ENCODE measurements at regions not wholly inside any gene's neighbourhood (a gene's known extent, or its start where the extent isn't known, plus 50 kb on each side); places are given as distances from the start of the nearest gene placed in this dataset.

GRCh38 chrX:33840176-33840575, 291.9 kb downstream of the FAM47A start:
- no CpG with 5 or more reads among the region's 1 CpG for WGBS, 2 experiments (ENCODE audit: extremely low coverage in 2 of 2, insufficient read length in 1 of 2)
- no TSS peak for BruUV-seq (replicated peaks)
- no peaks in the 10 kb centered on the region for H3K9me1 ChIP-seq (ENCODE audit: insufficient read depth, low read length)
- H3K9me3 ChIP-seq (ENCODE audit: control insufficient read depth, insufficient read depth, low read length) = no peaks in the 10 kb centered on the region
- H3K14ac ChIP-seq (replicated peaks; ENCODE audit: low read depth, low read length) = no peak overlapping the region
- H2BK20ac ChIP-seq (ENCODE audit: low read depth, low read length) = no peak overlapping the region
- H2AK5ac ChIP-seq (ENCODE audit: low read depth, low read length) = no peak overlapping the region
- no peak overlapping the region for H3K4me2 ChIP-seq (ENCODE audit: low read depth, low read length)
- TF ChIP-seq MXI1 (IDR thresholded peaks at IDR 0.05; ENCODE audit: borderline replicate concordance, low read depth, low read length) = no peak
- TF ChIP-seq ELK1 (IDR thresholded peaks at IDR 0.05; ENCODE audit: borderline replicate concordance, low read depth, low read length) = no peak
- no peak for TF ChIP-seq CHD1 (IDR thresholded peaks at IDR 0.05; ENCODE audit: low read depth, low read length)
- TF ChIP-seq RAD21 (IDR thresholded peaks at IDR 0.05; ENCODE audit: low read length) = no peak
- TF ChIP-seq POLR2A (IDR thresholded peaks at IDR 0.05; ENCODE audit: low read depth, low read length) = no peak
- no peak for TF ChIP-seq RCOR1 (IDR thresholded peaks at IDR 0.05; ENCODE audit: insufficient replicate concordance, low read length)
- TF ChIP-seq CTCF (conservative IDR thresholded peaks at IDR 0.05; ENCODE audit: low read depth, low read length) = no peak
- TF ChIP-seq SMC3 (IDR thresholded peaks at IDR 0.05; ENCODE audit: low read depth, low read length) = no peak
- no peak for TF ChIP-seq NFE2L2 (IDR thresholded peaks at IDR 0.05; ENCODE audit: low read depth, low read length)
- TF ChIP-seq MAZ (IDR thresholded peaks at IDR 0.05; ENCODE audit: borderline replicate concordance, low read depth, low read length) = no peak
- no peak for TF ChIP-seq FOS (IDR thresholded peaks at IDR 0.05; ENCODE audit: low read depth, low read length)
- TF ChIP-seq MAFK (IDR thresholded peaks at IDR 0.05; ENCODE audit: low read depth, low read length) = no peak
- no peak for TF ChIP-seq BHLHE40 (IDR thresholded peaks at IDR 0.05; ENCODE audit: low read depth, low read length)
- no peak for TF ChIP-seq CEBPB (IDR thresholded peaks at IDR 0.05; ENCODE audit: low read depth, low read length)
- POLR2A ChIA-PET (ENCODE audit: unreplicated experiment) = interaction anchor here (0.6 kb wide), 1 partner anchor 488 kb away, joined by 5 read pairs; no protein-coding TSS in a partner anchor
- H3K36me3 ChIP-seq (ENCODE audit: control insufficient read depth, insufficient read depth, low read length) = no peaks in the 10 kb centered on the region
- intact Hi-C loops (cut with micrococcal nuclease) (no loop called here), dilution Hi-C loops (cut with HindIII; ENCODE audit: low sequenced_read_pairs, unreplicated experiment) (no loop called here), in situ Hi-C loops (cut with MboI; ENCODE audit: low sequenced_read_pairs) (no loop called here)
- H2AFZ ChIP-seq (replicated peaks; ENCODE audit: low read length, poor library complexity) = no peak overlapping the region
- no peak overlapping the region for H3K4ac ChIP-seq (ENCODE audit: low read depth, low read length)
- H4K8ac ChIP-seq (ENCODE audit: low read depth in 2 of 2, low read length in 2 of 2) = no peak overlapping the region
- CTCF ChIA-PET = no interaction called here
- H2AK9ac ChIP-seq (replicated peaks; ENCODE audit: low read depth, low read length, poor library complexity) = no peak overlapping the region
- no peak overlapping the region for H3K4me3 ChIP-seq (ENCODE audit: insufficient read depth, low read depth, low read length)
- no peak overlapping the region for H3K18ac ChIP-seq (ENCODE audit: low read depth, low read length)
- no peak overlapping the region for H3K27ac ChIP-seq (ENCODE audit: insufficient read depth, low read length)
- H3K23ac ChIP-seq (ENCODE audit: low read depth, low read length) = no peak overlapping the region
- H4K5ac ChIP-seq (ENCODE audit: low read depth, low read length) = no peak overlapping the region
- H2BK15ac ChIP-seq (ENCODE audit: low read depth, low read length) = no peak overlapping the region
- DNase-seq (no peak), ATAC-seq (ENCODE audit: low read depth) (no peak)
- H3K9ac ChIP-seq (ENCODE audit: low read depth, low read length) = no peak overlapping the region
- no peaks in the 10 kb centered on the region for H3K27me3 ChIP-seq (ENCODE audit: control insufficient read depth, insufficient read depth, low read length)
- H2BK5ac ChIP-seq (ENCODE audit: low read depth, low read length, poor library complexity, severe bottlenecking) = no peak overlapping the region
- no peak overlapping the region for H2BK120ac ChIP-seq (ENCODE audit: low read depth, low read length)
- H3K4me1 ChIP-seq (ENCODE audit: control insufficient read depth, insufficient read depth, low read length) = no peaks in the 10 kb centered on the region
- H4K91ac ChIP-seq (ENCODE audit: insufficient read depth, low read depth, low read length) = no peak overlapping the region
- no peaks in the 10 kb centered on the region for H3K79me1 ChIP-seq (ENCODE audit: low read depth in 1 of 2, low read length in 2 of 2)
- no peak overlapping the region for H3K56ac ChIP-seq (ENCODE audit: extremely low read depth, insufficient read depth, low read length)
- H4K20me1 ChIP-seq (ENCODE audit: insufficient read depth, low read length) = no peaks in the 10 kb centered on the region

Data from IMR-90 (cell line).